ENCODE measurements at regions not wholly inside any gene's neighbourhood (a gene's known extent, or its start where the extent isn't known, plus 50 kb on each side); places are given as distances from the start of the nearest gene placed in this dataset.
A peak's percentile ranks its signal among the peaks of the same experiment; 100 is the strongest.

DNA sequence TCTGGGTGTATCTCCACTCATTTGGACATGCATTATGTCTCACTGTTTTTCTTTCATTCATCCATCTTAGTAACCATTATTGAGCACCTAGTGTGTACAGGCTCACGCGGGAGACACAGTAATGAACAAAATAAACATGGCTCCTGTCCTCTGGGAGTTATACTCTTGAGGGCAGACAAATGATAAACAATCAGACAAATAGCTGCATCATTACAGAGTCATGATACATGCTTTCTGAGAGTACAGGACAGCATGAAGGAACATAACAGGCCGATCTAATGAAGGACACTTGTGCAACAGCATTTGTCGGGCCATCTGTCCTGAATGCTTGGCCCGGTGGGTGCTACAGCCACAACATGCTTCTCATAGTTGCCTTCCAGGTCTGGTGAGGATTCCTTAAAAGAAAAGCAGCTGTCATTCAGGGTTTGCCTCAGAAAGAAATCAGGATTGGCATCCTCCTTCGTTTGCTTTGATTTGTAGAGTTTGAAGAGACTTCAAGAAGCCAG lies 77.2 kb upstream of the EGLN3 start (continued):
- no peak for TF ChIP-seq ZNF407 (CRISPR knock-in tag; IDR thresholded peaks at IDR 0.05; ENCODE audit: not compliant biosample characterization)
- TF ChIP-seq ZNF276 (CRISPR knock-in tag; IDR thresholded peaks at IDR 0.05; ENCODE audit: low read depth), result 0 out of 2 replicates have a peak, but pooled peaks have one; percentile 41
- TF ChIP-seq BRCA1 (CRISPR knock-in tag; IDR thresholded peaks at IDR 0.05), result no peak
- no peak for TF ChIP-seq ZBTB42 (CRISPR knock-in tag; IDR thresholded peaks at IDR 0.05)
- peak; percentile 98; the same call in 1 of the 2 replicates for TF ChIP-seq ZKSCAN8 (CRISPR knock-in tag; IDR thresholded peaks at IDR 0.05; ENCODE audit: borderline replicate concordance)
- TF ChIP-seq ZNF224 (CRISPR knock-in tag; IDR thresholded peaks at IDR 0.05), result no peak
- TF ChIP-seq, protein P1, sequence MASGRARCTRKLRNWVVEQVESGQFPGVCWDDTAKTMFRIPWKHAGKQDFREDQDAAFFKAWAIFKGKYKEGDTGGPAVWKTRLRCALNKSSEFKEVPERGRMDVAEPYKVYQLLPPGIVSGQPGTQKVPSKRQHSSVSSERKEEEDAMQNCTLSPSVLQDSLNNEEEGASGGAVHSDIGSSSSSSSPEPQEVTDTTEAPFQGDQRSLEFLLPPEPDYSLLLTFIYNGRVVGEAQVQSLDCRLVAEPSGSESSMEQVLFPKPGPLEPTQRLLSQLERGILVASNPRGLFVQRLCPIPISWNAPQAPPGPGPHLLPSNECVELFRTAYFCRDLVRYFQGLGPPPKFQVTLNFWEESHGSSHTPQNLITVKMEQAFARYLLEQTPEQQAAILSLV (CRISPR knock-in tag; IDR thresholded peaks at IDR 0.05; ENCODE audit: borderline replicate concordance), result no peak
- TF ChIP-seq ZNF441 (CRISPR knock-in tag; IDR thresholded peaks at IDR 0.05; ENCODE audit: borderline replicate concordance), result 0 out of 2 replicates have a peak, but pooled peaks have one; percentile 23
- TF ChIP-seq, protein P2, sequence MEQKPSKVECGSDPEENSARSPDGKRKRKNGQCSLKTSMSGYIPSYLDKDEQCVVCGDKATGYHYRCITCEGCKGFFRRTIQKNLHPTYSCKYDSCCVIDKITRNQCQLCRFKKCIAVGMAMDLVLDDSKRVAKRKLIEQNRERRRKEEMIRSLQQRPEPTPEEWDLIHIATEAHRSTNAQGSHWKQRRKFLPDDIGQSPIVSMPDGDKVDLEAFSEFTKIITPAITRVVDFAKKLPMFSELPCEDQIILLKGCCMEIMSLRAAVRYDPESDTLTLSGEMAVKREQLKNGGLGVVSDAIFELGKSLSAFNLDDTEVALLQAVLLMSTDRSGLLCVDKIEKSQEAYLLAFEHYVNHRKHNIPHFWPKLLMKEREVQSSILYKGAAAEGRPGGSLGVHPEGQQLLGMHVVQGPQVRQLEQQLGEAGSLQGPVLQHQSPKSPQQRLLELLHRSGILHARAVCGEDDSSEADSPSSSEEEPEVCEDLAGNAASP (CRISPR knock-in tag; IDR thresholded peaks at IDR 0.05; ENCODE audit: borderline replicate concordance), result no peak
- no peak for TF ChIP-seq NFATC3 (CRISPR knock-in tag; IDR thresholded peaks at IDR 0.05)
- no peak for TF ChIP-seq ZNF546 (CRISPR knock-in tag; conservative IDR thresholded peaks at IDR 0.05)
- no peak for TF ChIP-seq ONECUT2 (CRISPR knock-in tag; IDR thresholded peaks at IDR 0.05)
- no peak for TF ChIP-seq FOXC1 (CRISPR knock-in tag; IDR thresholded peaks at IDR 0.05; ENCODE audit: borderline replicate concordance)
- no peak for TF ChIP-seq ZNF138 (CRISPR knock-in tag; IDR thresholded peaks at IDR 0.05; ENCODE audit: low read depth)

Measured in HepG2 (cell line).